GM11168 (cell line): ENCODE measurements at regions not wholly inside any gene's neighbourhood (a gene's known extent, or its start where the extent isn't known, plus 50 kb on each side); places are given as distances from the start of the nearest gene placed in this dataset.

ENCODE experiments used
- in situ Hi-C: fragments of 300-500 bp; cut with MboI; formaldehyde crosslinking; loops from one replicate; pipeline ENCODE4 v1.12.0; 2022; ENCODE audit warnings: low sequenced_read_pairs; ENCODE audit not compliant: unreplicated experiment

- in situ Hi-C loops, result no loop called here
Observed at GRCh38 chr13:105918842-105919741, 616.4 kb downstream of the EFNB2 start.

DNA sequence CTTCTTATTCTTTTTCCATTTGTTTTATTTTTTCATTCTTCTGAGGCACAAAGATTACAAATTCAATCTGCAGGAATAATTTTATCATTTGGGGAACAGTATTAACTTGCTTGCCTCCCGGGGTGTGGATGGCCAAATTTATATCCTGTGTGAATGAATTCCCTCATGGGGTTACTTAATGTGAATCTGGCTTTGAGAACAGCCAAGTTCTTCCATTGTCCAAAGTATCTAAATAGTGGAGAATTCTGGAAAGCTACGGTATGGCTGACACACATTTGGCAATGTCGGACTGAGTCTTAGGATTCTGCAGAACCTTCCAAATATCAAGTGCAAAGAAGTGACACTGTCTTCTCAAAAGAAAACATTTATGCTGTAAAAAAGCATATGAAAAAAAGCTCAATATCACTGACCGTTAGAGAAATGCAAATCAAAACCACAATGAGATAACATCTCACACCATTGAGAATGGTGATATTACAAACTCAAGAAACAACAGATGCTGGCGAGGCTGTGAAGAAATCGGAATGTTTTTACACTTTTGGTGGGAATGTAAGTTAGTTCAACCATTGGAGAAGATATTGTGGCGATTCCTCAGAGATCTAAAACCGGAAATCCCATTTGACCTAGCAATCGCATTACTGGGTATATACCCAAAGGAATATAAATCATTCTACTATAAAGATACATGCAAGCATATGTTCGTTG lies 620.2 kb downstream of the EFNB2 start:
- in situ Hi-C loops, result no loop called here

DNA sequence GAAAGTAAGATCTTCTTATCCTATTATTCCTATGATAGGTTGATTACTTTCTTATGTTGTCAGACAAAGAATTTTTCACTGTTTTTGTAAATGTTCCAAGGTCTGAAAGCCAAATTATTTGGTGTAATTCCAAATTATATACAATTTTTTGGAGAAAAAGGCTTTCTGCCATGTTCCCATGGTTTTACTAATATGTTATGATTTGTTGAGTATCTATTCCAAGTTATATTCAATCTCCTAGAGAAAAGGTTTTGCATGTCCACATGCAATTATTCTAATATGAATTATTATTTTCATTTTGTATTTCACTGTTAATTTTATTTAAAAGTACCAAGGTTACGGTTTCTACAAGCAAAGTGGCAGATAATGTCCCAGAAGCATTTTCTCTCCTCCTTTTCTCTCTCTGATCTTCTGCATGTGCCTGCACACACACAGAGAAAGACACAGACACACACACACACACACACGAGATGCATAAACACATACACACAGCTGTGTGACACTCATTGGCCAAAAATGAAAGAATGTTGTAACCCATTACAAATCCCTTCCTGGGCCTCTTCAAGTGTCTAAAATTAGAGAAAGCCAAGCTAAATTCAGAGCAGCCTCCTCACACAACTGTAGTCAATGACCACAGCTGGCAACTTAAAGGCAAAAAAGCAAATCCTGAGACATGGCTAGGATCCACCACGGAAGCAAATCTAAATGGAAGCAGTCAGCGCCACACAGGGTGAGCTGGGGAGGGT lies 621.0 kb downstream of the EFNB2 start:
- in situ Hi-C loops, result no loop called here

DNA sequence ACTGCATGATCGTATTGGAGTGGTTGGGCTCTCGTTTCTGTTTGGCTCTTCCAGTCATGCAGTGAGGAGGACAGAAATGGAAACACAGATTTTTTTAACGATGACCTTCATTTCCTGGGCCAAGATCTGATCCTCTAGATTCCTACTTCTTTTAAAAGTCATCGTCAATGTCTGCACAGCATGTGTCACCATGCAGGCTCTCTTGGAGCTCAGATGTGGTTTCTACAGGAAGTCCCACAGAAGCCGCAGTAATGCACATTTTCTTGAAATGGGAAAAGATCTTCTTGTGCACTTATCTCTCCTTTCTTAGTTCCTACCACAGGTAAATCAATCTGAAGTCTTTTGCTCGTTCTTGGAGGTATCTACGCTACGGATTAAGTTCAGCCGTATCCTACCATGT lies 626.9 kb downstream of the EFNB2 start:
- in situ Hi-C loops, result no loop called here

DNA sequence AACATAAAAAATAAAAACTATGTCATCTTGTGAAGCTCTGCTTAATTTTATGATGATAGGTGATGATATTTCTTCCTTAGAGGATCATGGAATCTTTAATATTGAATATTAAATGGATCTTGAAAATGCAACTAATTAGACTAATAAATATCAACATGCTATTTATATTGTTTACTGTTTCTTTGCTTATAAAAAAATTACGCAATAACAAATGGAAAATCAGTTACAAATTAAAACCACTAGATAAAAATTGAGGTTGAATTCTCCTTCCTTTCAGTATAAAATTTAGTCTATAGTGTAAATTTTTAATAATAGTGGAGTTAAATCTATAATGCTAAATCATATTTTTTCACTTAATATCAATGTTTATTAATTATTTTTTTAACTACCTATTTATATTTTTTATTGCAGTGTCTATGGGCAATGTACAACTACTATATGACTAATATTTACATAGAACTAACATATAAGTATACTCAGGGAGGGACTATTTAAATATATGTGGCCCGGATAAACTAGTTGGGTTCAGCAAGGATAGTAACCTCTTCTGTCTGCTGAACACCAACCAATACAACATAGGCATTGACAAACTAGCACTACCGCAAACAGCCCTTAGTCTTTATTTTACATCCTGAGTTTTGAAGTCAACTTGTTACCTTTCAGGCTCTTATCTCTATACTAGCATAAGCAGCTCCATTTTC lies 628.0 kb downstream of the EFNB2 start:
- in situ Hi-C loops, result no loop called here

GRCh38 chr13:105906746-105907145 lies 628.7 kb downstream of the EFNB2 start:
- in situ Hi-C loops, result no loop called here

DNA sequence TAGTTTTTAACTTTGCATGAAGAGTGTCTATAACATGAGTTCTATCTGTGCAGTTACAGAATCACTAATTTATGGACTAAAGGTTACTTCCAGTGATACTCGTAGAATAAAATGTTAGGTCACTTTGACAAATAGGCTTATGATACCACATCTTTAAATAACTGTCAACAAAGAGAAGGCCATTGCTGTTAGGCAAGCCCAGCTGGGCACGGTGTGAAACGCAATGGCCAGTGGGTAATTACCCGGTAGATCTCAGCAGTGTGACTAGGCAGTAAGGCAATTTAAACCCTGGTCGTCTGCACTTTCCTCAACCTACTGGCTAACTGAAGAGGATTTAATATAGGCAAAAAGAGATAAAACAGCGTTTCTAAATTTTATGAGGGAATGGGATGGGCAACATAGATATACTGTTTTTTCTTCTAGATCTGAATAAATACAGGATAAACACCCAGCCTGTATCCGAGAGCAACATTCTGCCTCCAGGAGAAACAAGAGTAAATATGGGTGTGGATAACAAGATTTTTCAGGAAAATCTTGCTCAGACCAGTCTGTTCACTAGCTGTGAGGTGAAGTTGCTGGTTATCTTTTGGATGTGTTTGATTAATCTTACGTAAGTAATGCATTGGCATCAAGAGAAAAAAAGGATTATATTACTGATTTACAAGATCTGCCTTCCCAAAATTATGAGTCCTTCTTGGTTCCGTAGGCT lies 631.3 kb downstream of the EFNB2 start:
- in situ Hi-C loops, result no loop called here

DNA sequence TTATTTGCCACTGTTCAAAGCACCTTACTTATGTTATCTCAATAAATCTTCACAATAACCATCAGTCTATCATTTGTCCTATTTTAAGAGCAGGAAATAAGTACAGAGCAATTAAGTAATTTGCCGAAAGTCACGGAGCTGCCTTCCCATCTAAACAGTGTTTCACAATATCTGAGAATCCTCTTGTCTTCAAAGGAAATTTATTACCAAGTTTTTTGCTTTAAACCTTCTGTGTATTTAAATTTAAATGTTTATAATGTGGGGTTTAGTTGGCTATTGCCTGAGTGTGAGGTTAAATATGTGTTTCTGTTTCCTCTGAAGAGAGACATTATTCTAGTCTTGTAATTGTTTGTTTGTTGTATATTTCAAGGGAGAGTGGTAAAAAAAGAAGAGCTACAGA lies 633.1 kb downstream of the EFNB2 start:
- in situ Hi-C loops, result no loop called here

DNA sequence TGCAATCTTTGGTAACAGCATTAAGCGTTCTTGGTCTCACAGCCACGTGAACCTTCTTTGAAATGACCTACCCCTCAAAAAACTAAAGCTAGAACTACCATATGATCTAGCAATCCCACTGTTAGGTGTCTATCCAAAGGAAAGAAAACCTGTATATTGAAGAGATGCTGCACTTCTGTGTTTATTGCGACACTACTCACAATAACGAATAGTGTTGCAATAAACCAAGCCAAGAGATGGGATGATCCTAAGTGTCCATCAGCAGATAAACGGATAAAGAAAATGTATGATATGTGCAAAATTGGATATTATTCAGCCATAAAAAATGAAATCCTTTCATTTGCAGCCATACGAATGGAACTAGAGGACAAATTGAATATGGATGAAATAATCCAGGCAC lies 637.9 kb downstream of the EFNB2 start:
- in situ Hi-C loops, result no loop called here

- in situ Hi-C loops, result no loop called here
Observed at GRCh38 chr13:105894697-105895096, 640.8 kb downstream of the EFNB2 start.

- in situ Hi-C loops, result no loop called here
Observed at GRCh38 chr13:105890509-105890908, 645.0 kb downstream of the EFNB2 start.

GRCh38 chr13:105878119-105878700 lies 657.3 kb downstream of the EFNB2 start:
- in situ Hi-C loops, result no loop called here

GRCh38 chr13:105874814-105875213 lies 660.6 kb downstream of the EFNB2 start:
- in situ Hi-C loops, result no loop called here

- in situ Hi-C loops, result no loop called here
Observed at GRCh38 chr13:105871768-105872167, 663.7 kb downstream of the EFNB2 start.

GRCh38 chr13:105871326-105871725 lies 664.1 kb downstream of the EFNB2 start:
- in situ Hi-C loops, result no loop called here

- in situ Hi-C loops, result no loop called here
Observed at GRCh38 chr13:105863300-105863920, 672.1 kb downstream of the EFNB2 start.

DNA sequence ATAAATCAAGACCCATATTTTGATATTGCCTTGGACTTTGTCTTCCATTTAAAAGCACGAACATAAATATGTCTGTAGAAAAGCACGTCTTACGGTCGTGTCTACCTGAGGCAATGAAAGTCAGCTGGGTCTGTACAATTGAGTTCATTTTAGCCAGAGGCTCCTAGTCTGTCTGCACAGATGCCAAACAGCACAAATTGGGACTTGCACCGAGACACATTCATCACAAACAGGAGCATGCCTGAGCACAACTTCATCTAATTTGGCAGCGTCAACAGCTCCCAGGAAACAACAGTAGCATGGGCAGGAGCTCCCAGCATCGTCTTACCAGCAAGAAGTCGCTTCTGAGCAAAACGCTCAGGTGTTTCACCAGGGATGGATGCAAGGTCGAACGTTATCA lies 687.0 kb downstream of the EFNB2 start:
- in situ Hi-C loops, result no loop called here

GRCh38 chr13:105847527-105848291 lies 687.8 kb downstream of the EFNB2 start:
- in situ Hi-C loops, result no loop called here
